ENCODE measurements at regions not wholly inside any gene's neighbourhood (a gene's known extent, or its start where the extent isn't known, plus 50 kb on each side); places are given as distances from the start of the nearest gene placed in this dataset.

DNA sequence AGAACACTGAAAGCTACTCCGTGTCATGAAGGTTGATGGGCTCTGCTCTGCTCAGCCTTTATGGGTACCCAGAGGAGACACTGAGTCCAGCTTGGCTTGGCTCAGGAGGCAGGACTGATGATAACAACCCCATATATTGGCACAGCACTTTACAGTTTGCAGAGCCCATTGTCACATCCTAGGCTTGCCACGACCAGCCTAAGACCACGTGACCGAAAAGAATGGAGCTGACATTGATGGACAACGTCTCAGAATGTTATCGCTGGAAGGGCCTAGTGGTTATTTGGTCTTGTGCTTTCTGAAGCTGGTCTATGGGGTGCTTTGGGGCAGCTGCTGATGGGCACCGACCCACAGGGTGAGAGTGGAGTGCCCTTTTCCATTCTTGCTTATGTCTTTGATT, 72.9 kb upstream of the RUNX3 start:
- no peak for DNase-seq (ENCODE audit: low read depth)

DNA sequence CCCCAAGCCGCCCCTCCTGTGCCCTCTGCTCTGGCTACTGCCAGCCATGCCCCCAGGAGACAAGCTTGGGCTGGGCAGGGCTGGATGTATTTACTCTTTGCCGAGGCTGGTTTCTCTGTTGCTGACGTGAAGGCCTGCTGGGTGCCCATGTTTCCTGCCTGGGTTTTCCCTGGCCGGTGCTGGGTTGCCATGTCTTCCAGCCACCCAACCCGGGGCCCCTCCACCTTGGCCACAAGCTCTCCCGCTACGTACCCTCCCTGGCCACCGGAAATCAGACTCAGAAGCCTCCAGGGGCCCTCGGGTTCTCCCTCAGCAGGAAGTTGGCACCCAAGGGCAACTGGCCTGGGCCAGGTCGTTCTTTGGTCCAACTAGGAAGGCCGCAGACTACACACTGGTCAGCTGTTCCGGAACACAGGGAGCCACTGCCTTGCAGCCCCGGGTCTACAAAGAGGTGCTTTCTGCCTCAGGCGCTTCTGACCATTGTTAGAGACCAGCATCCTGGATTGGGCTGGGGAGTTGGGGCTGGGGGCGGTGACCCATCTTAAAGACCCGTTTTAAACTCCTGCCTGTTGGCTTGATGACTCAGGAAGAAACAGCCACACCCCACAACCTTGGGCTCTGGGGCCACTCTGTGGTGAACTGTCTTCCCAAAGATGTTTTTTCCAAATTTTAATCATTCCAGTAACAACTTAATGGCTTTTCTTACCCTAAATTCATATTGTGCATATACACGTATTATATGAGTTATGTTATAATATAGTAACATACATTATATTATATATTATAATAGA, 71.2 kb upstream of the RUNX3 start:
- DNase-seq (ENCODE audit: low read depth) = no peak

DNA sequence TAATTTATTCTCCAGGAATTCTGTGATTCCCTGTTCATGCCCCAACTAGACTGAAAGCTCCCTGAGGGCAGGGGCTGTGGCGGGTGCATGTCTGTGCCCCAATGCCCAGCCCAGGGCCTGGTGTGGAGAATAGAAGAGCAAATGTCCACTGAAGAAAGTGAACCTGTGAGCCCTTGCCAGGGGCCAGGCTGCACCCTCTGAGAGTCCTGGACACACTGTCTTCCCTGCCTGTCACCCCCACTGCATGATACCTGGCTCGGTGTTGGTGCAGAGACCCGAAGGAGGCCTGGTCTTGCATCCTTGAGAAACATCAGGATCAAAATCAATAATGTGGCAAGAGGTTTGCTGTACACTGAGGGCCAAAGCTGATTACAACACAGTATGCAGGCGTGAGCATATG, 69.8 kb upstream of the RUNX3 start:
- DNase-seq (ENCODE audit: low read depth) = no peak

DNA sequence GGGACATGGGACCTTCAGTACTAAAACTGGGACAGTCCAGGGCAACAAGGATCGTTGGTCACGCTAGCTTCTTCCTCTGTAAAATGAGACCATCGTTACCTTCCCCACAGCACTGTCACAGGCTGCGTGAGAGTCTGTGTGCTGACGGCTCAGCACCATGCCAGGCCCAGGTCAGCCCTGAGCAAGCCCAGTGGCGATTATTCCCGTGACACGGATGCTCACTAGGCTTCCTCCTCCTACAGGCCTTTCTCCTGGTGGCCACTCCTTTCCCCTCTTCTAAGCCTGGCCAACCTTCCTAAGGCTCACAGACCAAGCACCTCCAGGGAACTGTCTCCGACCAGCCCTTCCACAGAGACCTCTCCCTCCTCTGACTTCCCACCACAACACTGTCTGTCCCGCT, 69.3 kb upstream of the RUNX3 start:
- no peak for DNase-seq (ENCODE audit: low read depth)

DNA sequence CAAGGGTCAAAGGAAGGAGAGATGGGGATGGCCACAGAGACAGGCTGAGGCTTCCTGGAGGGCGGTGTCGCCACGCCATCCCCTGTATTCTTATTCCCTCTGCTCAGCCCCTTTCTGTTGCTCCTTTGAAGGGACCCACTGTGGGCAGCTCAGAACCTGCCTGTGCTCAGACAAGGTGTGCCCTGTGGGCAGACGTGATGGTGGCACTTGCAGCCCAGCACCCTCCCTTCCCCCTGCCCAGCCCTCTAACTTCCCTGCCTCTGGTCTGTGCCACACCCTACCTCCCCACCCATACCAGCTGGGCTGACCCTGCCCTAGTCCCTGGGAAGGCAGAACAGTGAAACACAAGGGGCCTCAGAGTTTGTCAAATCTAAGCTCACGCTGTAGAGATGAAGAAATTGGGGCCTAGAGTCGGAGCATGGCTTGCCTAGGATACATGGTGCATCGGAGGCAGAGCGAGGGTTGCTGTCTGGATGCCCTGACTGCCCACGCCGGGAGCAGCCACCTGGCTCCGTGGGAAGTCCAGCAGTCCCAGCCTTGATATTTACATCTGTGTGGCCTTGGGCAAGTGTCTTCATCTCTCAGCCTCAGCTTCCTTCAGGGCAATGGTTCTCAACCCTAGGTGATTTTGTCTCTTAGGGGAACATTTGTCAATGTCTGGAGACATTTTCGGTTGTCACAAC, 68.6 kb upstream of the RUNX3 start:
- DNase-seq (ENCODE audit: low read depth) = no peak

DNA sequence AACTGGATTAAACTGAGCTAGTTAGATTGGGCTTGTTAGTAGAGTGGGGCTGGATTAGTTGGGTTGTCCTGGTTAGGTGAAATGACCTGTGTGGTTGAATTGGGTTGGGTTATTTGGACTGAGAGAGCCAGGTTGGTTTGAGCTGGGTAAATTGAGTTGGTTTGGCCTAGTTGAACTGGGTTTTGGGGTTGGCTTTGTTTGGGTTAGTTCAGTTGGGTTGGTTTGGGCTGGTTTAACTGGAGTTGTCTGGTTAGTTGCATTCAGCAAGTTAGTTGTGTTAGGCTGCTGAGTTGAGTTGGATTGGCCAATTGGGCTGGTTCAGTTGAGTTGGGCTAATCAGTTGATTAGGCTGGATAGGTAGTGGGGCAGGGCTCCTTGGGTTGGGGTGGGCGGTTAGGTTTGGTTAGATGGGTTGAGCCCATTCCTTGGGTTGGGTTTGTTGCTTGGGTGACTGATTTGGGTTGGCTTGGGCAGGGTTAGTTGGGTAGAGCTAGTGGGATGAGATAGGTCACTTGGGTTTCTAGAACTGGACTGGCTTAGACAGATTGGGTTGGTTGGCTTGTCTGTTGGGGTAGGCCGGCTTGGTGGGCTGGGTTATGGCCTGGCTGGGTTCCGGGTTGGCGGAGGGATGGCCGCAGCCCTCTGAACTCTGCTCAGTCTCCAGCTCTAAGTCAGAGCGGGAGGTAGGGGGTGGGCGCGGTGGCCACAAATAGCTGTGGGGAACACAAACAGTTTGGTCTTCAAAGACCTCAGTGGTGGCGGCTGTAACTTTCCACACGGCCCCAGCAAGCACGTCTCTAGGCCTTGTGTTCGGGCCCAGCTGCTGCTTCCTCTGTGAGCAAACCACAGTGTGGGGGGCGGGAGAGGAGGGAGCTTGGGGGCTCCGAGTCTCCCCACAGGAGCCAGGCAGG, 67.2 kb upstream of the RUNX3 start:
- DNase-seq (ENCODE audit: low read depth) = no peak

DNA sequence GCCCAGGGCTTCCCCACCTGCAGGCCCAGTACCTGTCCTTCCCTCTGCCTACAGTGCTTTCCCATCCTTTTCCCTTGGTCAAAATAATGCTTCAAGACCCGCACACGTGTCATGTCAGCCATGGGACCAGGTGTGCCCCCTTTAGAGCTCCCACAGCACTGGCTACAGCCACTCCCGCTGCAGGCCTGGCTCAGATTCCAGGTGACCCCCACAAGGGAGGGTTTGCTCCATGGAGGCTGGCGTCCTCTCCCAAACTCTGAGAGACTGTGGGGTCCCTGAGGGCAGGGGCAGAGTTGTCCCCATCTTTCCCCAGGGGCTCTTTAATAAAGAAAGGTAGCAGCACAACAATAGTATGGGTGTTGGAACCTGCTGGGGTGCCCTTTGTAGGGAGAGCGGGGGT, 66.4 kb upstream of the RUNX3 start:
- no peak for DNase-seq (ENCODE audit: low read depth)

DNA sequence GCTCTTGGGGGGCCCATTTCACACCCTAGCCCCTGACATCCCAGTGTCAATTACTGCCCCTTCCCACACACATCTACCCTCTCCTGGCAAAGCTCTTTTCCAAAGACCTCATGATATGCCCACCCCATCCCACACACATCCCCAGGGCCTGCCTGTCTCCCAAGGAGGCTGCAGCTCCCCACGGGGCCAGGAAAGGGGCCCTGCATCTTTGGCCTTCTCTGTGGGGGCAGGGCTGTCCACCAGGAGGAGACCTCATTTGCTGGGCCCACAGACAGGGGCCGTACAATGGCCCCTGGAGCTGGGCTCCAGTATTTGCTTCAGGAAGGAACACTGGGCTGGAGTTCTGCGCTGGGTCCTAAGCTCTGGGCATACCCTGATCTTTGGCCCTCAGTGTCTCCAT, 65.6 kb upstream of the RUNX3 start:
- no peak for DNase-seq (ENCODE audit: low read depth)

DNA sequence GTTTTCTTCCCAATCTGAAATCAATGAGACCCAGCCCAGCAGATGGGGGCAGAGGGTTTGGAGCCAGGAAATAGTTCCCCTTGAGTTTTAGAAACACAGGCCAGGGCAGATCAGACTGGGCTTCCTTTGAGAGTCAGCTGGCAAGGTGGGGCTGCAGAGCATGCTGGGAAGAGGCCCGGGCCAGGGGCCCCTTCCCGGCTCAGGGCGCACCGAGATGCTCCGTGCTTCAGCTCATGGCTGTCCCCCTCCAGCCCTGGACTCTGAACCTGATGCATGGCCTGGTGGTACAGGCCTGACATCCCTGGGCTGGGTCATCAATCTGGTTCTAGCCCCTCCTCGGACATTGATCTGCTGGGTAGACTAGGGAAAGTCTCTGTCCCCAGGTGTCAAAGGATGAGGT, 65.1 kb upstream of the RUNX3 start:
- no peak for DNase-seq (ENCODE audit: low read depth)

DNA sequence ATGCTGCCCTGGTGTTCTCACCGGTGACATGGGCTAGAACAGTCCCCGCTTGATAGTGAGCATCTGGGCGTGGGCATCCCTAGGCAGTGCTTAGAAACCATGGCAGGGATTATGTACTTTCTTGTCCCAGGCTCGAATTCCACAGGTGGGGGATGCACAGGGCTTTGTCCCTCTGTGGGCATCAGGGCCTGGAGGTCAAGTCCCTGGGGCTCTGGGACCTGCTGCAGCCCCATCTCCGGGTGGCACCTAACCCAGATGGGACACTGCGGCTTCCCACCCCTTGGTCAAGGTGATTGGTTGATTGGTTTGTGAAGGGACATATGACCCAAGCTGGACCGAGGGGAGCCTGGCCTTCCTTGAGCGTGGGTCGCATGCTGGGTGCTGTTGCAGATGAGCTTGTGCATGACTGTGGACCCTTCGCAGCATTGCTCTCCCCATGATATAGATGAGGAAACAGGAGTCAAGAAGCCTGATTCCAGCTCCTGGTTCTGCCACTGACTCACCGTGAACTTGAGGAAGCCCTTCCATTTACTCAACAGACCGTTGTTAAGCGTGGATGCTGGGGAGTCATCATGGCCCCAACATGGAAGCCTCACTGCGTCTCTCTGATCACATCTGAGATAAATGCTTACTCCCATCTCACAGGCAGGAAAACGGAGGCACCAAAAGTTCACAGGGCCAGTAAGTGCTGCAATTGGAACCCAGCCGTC, 64.0 kb upstream of the RUNX3 start:
- no peak for DNase-seq (ENCODE audit: low read depth)

DNA sequence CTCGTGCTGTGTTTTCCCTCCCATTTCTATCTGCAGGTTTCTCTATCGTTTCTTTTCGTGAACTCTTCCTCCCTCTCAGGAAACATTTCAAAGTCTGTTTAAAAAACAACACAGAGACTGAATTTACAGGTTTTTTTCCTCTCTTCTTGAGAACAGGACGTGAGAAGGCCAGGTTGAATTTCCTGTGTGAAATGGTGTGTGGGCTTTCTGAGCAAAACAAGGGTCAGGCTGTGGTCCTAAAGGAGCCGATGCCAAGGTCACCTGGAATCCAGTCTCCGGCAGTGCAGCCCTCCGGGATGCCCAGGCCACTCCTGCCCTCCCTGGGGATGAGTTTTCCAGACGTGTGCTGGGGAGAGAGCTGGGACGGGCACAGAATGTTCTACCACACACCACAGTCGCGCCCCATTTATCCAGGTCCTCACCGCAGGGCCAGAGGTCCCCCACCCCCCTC, 62.7 kb upstream of the RUNX3 start:
- DNase-seq (ENCODE audit: low read depth) = no peak

DNA sequence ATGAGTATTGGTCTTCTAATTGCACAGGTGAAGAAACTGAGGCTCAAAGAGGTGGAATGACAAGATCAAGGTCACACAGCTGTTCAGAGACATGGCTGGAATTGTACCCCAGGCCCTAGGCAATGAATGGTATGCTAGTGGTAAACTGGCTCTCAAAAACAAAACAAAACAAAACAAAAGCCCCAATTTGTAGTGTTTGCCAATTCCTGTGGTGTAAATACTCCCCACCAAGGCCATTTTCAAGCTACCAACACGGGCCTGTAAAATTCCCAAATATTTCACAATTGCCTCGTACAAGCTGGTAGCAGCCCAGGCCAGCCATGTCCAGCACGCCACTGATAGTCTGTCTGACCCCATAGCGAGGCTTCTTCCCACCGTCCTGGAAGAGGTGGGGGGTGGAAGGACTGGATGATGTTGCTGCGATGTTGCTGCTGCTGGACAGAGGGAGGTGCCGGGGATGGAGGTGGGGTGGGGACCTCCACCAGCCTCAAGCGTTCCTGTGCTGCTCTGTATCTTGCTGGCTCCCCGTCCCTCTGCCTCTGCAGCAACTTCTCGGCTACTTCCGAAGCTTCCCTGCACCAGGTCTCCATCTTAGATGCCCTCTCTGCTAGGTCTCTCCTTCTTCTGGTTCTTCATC, 62.2 kb upstream of the RUNX3 start:
- DNase-seq (ENCODE audit: low read depth) = no peak

DNA sequence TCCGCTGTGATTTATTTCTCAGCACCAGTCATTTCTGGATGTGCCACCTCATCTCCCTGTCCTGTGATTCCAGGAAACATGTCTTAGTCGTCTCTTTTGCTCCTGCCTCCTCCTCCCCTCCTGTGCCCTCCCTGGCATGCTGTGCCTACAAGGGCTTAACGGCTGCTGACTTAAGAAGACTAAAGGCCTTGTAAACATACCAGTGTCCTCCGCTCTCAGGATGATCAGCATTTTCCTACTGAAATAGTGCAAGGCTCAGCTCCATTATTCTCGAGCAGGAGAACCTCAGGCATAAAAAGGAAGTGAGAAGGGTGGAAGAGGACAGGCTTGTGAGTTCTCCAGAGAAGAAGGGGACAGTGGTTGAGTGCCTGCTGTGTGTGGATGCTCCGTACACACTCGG, 61.6 kb upstream of the RUNX3 start:
- no peak for DNase-seq (ENCODE audit: low read depth)

DNA sequence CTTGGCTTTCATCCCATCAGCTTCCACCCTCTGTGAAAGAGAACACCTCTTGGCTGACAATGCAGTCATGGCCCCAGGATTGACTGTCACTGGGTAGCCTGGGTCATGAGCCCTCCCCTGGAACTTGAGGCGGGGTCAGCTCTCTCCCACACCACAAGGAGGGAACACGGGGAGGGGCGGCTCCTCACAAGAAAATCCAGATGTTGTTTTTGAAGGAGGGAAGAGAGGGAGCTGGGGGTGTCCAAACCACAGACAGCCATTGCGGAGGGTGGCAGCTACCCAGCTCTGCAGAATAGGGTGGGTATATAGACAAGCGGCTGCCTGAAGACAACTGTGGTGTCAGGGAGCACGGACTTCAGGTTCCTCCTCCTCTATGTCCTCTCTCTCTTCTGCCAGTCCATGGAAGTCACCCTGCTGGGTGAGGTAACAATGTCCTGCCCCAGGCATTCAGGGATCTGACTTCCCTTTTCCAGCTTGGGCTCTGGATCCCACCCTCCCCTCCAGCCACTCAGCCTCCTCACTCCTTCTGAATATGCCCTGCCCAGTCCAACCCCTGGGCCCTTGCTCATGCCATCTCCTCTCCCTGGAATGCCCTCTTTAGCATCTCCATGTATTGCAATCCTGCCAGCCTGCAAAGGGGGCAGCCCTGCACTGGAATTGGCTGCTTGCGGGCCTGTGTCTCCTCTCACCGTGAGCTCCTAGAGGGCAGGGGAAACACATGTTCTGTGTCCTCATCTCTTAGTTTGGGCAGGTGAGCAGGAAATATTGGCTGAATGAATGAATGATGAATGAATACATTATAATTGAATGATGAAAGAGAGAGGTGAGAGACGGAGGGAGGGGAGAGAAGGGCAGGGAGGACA, 60.9 kb upstream of the RUNX3 start:
- DNase-seq (ENCODE audit: low read depth) = no peak

DNA sequence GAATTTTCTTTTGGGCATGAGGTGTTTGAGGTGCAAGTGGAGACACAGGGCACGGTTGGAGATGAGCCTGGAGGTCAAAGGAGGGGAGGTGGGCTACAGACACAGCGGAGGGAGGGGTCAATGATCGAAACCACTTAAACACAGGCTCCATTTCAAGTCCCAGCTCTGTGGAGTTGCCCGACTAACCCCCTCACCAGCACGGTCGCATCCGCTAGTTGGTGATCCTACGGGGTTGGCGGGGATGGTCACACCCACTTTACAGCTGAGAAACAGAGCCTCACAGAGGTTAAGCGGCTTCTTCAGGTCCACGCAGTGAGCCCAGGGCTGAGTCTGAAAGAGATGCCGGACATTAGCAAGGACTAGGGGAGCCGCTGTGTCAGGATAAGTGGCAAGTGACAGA, 60.1 kb upstream of the RUNX3 start:
- DNase-seq (ENCODE audit: low read depth) = no peak

DNA sequence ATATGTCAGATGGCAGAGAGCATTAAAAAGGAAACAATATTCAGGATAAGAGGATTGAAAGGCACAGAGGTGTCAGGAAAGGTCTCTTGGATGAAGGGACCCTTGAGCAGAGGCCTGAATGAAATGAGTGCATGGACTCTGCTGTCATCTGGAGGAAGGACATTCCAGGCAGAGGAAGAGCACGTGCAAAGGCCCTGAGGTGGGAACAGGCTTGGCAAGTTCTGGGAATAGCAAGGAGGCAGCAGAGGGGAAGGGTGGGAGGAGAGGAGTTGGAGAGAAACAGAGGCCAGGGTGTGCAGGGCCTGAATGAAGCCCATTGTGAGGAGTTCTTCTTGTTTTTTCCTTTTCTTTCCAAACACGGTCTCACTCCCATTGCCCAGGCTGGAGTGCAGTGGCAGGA, 59.0 kb upstream of the RUNX3 start:
- no peak for DNase-seq (ENCODE audit: low read depth)

DNA sequence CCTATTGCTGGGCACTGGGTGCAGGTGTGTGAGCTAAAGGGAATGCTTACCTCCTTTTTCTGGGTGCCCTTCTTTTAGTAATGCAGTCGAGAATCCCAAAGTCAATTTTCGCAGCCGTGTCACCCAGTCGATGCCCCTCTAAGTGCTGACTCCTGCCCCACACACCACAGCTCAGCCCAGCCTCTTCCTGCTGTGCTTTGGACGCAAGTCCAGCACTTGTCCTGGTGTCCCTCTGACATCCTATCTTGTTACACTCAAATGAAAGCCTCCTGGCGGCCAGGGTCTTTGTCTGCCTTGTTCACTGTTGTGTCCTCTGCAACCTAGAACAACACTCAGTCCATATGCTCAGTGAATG, 58.5 kb upstream of the RUNX3 start:
- no peak for DNase-seq (ENCODE audit: low read depth)

DNA sequence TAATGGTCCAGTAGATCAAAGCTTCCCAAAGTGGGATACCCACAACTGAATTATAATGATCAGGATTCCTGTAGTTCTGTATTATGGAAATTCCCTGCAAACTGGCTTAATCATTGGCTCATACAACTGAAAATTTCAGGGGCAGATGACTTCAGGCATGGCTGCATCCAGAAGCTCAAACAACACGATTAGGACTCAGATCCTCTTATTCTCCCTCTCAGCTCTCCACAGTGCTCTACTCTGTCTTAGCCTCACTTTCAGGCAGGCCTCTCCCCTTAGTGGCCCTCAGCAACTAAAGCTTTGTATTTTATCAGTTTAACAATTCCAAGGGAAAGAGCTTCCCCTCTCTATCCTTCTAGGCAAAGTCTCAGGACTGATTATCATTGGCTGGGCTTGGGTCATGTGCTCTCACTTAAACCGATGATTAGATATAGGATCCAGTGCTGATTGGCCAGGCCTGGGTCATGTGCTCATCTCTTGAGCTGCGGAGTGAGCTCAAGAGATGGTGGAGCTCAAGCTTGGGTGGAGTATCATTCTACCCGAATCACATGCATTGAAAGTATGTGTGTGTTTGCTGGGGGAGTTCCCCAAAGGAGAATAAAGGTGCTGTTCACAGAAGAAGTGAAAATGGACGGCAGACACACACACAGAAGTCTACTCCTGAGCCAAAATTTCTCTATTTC, 57.9 kb upstream of the RUNX3 start:
- no peak for DNase-seq (ENCODE audit: low read depth)

DNA sequence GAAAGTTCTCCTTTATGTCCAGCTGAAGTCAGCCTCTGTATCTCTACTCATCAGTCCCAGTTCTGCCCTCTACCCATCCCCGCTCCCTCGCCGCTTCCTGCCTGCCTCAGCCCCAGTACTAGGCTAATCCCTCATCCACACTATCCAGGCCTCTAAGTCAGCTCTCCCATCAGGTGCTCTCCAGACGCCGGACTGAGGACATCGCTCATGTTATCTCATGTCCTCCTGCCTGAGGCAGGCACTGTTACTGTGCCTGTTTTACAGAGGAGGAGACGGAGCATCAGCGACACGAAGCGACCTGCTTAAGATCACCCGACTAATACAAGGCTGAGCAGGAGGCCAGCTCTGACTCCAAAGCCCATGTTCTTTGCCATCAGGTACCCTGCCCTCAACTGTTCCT, 57.3 kb upstream of the RUNX3 start:
- DNase-seq (ENCODE audit: low read depth) = no peak

DNA sequence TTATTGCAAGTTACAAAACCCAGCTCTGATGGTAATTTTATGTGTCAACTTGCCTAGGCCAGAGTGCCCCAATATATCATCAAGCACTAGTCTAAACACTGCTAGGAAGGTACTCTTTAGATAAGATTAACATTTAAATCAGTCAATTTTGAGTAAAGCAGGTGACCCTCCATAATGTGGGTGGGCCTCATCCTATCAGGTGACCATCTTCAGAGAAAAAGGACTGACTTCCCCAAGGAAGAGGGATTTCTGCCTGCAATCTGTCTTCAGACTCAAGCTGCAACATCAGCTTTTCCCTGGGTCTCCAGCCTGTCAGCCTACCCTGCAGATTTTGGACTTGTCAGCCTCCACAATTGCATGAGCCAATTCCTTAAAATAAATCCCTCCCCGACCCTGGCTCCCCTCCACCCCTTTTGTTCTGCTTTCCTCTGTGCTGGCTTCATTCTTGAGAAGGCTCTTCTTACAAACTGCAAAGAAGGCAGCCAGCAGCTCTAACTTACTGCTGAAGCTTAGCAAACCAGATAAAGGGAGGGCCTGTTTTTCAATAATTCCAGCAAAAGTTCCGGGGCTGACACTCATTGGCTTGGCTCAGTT, 56.4 kb upstream of the RUNX3 start:
- no peak for DNase-seq (ENCODE audit: low read depth)

All from HS-5 (cell line).